ENCODE measurements at regions not wholly inside any gene's neighbourhood (a gene's known extent, or its start where the extent isn't known, plus 50 kb on each side); places are given as distances from the start of the nearest gene placed in this dataset.

DNA sequence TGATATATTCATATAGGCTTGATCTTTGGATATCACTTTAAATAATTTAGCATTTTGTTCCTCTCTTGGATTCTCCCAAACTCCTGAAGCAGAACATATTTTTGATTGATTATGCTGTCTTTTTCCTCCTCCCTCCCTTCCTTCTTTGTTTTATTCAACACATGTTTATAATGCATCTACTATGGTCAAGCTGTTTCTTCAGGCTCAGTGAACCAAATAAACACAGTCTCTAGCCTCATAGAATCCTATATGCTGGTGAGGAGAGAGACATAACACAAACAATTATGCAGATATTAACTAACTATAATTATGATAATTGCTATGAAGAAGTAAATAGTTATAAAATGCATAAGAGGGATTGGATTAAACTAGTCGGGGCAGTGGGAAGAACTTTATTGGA, 1023.6 kb upstream of the RAG2 start:
- no peak for DNase-seq (ENCODE audit: low spot score)

DNA sequence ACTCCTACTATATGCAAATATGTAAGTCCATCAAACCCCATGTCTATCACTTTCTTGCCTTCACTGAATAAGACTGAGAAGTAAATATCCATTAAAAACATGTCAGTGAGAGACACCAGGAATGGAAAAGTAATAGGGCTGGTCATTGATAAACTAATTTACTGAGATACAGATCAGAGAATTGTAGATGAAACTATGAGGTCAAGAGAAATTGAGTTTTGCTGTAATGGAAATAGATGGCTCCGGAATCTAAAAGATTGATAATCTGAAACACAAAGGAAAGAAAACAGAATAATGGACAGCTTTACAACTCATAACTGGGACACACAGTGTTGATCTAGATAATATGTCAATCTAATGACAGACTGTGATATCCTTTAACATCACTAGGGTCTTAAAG, 1018.3 kb upstream of the RAG2 start:
- DNase-seq (ENCODE audit: low spot score), result no peak

DNA sequence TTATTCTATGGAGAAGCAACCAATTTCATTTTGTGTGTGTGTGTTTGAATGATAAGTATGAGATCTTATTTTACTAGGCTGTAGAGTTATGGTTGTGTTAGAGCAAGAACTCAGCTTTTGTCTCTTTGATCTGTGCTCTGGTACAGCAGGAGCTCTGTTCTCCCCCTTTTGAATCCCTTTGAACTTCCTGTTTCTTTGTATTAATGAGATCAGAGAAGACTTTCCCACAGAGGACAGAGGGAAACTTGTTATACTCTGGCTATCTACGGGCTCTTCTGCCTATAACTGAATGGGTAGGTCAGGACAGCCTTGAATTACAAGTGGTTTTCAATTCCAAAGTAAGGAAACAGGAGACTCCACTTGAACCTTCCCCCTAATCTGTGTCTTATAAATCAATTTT, 1015.0 kb upstream of the RAG2 start:
- DNase-seq (ENCODE audit: low spot score), result no peak

DNA sequence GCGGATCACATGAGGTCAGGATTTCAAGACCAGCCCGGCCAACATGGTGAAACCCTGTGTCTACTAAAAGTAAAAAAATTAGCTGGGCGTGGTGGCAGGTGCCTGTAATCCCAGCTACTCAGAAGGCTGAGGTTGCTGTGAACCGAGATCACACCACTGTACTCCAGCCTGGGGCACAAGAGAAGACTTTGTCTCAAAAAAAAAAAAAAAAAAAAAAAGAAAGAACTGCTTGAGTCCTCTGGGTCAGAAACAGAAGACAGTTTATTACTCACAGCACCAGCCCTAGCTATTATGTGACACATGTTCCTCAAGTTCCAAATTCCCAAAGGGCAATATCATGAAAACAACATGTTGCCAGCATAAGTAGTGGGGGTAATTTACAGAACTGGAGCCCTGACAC, 1014.1 kb upstream of the RAG2 start:
- DNase-seq (ENCODE audit: low spot score), result no peak

DNA sequence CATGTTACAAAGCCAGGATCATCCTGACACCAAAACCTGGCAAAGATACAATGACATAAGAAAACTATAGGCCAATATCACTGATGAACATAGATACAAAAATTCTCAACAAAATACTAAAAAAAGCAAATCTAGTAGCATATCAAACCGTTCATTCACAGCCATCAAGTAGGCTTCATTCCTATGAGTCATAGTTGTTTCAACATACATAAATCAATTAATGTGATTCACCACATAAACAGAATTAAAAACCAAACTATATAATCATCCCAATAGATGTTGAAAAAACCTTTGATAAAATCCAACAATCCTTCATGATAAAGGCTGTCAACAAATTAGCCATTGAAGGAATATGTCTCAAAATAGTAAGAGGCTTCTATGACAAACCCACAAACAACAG, 1007.2 kb upstream of the RAG2 start:
- DNase-seq (ENCODE audit: low spot score), result no peak

DNA sequence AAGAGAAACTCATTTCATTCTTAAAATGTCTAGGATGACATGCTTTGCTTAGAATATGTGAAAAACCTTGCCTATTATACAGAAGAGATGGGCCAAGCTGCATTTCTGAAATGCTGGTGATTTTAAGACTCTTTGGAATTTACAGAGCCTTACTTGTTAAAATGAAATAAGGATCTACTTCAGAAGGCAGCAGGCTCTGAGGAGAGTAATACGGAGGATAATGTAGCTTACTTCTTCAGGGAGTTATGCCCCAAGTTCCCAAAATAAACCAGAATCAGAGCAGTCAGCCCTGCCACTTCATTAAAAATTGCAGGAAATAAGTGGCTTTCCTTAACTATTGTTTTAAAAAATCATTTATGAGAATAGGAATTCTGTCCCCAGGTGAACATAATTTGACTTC, 1000.3 kb upstream of the RAG2 start:
- DNase-seq (ENCODE audit: low spot score), result no peak

DNA sequence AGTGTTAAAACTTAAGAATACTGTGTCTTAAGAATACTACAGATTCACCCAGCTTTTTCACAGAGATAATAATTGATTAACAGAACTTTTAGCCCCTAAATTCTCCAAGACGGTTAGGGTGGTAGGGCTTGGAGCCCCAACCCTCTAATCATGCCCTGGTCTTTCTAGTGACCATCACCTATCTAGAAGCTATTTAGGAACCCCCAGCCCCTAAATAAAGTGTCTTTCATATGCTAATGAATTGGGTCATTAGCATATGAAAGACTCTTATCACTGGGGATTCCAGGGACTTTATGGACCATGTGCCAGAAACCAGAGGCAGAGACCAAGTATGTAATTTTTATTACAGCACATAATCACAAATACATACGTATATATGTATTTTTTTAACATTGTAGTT, 999.7 kb upstream of the RAG2 start:
- no peak for DNase-seq (ENCODE audit: low spot score)

DNA sequence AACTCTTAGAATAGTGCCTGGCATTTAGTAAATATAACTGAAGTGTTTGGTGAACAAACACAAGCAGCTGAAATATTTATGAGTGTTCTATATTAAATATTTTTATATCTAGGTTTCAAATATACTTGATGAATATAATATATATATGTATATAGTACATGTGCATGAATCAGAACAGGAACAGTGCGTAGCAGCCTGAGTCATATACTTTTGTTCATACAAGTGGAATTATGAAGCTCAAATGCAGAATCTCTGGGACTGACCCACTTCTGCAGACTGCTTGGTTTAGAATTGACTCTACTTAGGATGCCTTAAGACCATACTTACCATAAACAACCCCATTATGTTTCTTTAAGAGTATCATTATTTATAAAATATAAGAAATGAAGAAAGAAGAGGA, 997.8 kb upstream of the RAG2 start:
- no peak for DNase-seq (ENCODE audit: low spot score)

DNA sequence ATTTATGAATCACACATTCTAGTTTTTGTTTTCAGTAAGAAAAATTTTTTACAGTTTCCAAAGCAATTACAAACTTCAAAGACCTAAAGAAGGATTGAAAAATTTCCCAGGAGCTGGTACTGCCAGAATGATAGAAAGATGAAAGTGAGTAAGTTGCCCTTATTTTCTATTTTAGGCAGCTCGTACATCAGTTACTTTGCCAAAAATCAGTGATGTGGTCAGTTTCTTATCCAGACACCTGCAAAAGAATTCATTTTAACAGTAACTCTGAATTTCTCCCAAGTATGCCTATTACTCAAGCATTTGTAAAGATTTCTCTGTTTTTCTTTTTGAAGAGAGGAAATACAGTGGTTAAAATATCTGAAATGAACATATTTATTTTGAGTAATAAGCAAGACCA, 976.3 kb upstream of the RAG2 start:
- no peak for DNase-seq (ENCODE audit: low spot score)

DNA sequence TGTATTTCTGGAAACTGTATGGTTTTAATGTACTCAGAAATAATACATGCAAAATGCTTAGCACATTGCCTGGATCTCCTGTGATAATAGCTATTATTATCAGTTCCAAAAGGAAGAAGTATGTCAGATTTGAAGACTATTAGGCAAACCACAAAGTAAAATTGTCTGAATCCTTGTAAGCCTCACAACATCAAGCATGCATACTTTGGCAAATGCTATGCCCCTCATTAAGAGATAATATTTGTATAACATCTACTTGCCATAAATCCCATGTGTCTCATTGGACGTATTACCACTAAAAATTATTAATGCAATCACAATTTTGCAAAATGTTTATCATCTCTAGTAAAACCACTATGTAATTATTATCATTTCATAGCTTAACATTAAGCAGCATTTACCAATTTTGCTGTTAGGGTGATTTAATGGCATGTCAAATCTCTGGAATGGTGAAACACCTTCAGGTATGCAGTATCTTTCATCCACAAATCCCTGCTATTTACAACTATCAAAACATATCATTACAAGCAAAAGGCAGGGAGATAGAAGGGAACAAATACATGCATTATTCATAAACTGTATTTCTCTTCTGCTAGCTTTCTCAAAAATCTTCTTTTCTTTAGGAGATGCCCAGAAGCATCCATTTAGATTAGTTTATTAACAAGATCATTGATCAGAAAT, 974.6 kb upstream of the RAG2 start:
- no peak for DNase-seq (ENCODE audit: low spot score)

DNA sequence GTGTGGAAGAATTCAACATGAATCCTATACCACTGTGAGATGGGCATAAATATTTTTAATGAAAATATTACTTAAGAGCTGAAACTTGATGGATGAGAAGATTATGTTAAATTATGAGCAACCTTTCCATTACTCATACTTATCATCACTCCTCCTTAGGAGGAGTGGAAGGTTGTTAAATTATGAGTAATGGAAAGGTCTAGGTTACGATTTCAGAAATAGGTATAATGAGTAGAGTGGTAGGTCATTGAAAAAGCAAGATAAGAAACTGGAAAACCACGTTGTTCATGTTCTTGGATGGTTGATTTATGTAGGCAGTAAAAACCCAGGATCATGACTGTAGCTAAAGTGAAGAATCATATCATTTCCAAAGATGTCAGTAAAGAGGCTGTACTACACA, 973.2 kb upstream of the RAG2 start:
- no peak for DNase-seq (ENCODE audit: low spot score)

DNA sequence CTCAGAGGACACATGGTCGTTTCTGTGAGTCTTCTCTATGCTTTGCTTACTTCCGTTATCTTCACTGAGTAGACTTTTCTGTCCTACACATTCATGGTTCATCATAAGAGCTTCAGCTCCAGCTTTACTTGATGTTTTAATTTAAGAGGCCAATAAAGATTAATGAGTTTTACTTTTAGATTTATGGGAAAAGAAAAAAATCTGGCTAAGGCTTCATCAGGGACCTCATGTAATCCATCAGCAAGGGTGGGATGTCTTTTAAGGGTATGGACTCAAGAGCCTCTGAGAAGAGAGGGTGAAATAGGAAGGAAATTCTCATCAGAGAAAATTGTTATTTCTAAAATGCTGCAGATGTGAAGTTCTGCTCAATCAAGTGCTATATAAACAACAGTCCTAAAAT, 963.0 kb upstream of the RAG2 start:
- DNase-seq (ENCODE audit: low spot score), result no peak

DNA sequence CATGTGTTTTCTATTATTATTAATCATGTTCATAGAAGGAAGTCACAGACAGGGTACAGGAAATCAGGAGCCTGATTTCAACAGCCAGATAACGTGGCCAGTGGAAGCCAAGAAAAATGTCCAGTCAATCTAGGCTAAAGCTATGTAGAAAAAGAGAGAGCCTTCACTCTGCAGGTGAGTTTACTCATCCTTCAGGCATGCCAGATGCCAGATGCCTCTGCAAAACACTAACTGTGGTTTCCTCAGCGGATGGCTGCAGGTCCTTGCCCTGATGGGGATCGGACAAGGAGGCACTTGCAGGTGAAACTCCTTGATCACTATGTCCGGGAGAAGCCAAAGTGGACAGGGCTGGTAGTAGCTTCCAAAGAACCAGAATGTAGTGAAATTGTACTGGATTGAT, 962.3 kb upstream of the RAG2 start:
- DNase-seq (ENCODE audit: low spot score), result no peak

DNA sequence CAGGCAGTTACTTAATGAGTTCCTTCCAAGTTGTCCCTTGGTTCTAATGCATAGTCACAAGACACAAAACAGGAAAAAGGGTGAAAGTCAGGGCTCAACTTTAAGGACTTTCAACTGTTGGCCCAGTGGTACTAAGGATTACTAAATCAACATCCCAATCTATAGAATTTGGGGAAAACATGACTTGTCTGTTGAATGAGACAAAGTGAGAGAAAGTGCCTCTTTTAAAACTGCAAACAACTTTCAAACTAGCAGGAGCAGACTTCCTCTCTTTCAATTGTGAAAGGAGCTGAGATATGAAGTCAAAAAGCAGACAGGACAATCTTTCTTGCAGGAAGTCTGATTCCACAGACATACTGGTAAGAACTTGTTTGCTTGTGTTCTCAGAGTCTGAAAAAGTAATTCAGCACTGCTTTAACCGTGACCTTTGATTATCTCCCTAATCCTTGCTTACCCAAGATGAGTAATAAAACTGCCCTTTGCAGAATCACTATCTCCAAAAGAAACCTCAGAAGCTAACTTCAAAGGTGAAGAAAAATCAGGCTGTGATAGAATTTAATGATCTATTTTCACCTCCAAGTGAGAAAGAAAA, 960.7 kb upstream of the RAG2 start:
- DNase-seq (ENCODE audit: low spot score), result no peak

DNA sequence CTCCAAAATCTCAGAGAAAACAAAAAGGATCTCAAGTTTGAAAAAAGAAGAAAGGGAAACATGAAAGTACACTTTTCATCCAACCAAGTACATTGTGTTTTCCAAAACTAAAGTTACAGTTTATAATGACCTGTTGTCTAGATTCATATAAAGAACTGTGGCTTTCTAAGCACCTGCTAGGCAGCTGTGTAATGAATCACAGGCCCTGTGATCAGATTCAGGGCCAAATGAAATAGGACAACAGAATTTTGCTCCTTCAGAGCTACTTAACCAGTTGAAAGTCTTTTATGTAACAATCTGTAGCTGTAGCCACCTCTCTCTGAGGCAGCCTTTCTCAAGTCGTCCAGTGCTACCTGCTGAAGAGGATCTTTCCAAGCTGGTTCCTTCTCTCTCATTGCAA, 960.0 kb upstream of the RAG2 start:
- no peak for DNase-seq (ENCODE audit: low spot score)

DNA sequence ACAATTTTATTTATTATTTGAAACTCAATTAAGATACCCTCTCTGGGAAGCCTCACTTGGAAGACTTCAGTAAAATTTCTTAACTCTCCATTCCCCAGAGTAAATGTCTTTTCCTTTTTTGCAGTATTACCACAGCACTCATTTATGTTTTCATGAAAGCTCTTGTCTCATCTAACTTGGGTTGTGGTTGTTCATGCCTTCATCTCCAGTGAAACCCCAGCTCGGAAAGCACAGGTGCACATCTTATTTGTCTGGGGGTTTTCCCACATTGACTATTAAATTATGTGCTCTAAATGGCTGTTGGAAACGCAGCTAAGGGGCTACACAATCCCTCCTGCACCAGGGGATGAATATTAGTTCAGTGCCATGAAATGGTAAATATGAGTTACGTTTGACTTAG, 954.2 kb upstream of the RAG2 start:
- no peak for DNase-seq (ENCODE audit: low spot score)

DNA sequence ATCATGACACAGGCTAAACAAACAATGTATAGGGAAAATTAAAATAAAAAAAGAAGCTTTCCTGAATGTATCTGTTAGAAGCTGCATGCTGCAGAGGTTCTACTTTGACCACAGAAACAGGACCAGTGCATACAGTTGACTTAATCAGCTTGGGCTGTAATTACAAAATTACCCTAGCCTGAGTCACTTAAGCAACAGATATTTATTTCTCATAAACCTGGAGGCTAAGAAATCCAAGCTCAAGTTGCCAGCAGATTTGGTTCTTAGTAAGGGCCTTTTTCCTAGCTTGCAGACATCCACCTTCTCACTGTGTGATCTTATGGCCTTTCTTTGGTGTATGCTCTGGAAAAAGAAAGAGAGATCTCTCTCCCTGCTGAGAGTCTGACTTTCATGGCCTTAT, 946.5 kb upstream of the RAG2 start:
- no peak for DNase-seq (ENCODE audit: low spot score)

DNA sequence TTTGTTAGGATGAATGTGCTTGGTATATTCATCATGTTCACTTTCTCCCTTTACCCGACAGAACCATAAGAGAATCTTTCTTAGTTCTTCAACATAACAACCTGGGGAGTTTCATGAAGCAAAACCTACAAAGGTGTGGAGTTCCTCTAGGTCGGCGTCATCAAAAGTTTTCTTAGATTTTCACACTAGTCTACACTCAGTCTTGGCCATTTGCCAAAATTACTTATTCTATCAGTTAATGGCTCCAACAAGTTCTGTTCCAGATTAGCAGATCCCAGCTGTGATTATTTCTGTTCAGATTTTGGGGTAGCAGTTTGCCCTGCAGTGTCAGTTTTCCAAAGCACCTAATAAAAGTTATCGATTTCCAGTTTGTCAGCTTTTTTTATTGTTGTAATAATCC, 935.8 kb upstream of the RAG2 start:
- DNase-seq (ENCODE audit: low spot score), result no peak

DNA sequence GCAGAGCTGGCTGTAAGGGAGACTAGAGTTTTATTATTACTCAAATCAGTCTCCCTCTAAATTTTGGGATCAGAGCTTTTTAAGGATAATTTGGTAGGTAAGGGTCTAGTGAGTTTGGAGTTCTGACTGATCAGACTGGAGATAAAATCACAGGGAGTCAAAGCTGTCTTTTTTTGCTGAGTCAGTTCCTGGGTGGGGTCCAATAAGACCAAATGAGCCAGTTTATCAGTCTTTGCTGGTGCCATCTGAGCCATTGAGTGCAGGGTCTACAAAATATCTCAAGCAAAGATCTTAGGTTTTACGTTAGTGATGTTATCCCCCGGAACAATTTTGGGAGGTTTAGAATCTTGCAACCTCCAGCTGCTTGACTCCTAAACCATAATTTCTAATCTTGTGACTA, 935.1 kb upstream of the RAG2 start:
- no peak for DNase-seq (ENCODE audit: low spot score)

DNA sequence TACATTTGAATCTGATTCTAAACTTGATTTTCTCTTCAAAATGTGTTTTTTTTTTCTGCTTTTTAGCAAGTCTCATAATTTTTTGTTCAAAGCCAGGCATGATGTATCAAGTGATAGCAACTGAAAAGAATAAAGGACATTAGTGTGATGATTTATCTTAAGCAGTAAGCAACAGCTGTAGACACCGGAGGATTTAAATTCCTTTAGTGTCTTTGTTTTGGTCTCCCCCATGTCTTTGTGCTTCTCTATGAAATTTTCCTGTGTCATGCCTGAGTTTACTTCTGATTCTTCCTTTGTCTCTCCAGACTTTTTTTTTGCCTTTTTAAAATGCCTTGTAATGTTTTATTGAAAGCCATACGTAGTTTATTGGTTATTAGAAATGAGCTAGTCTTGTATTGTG, 934.2 kb upstream of the RAG2 start:
- DNase-seq (ENCODE audit: low spot score), result no peak

DNA sequence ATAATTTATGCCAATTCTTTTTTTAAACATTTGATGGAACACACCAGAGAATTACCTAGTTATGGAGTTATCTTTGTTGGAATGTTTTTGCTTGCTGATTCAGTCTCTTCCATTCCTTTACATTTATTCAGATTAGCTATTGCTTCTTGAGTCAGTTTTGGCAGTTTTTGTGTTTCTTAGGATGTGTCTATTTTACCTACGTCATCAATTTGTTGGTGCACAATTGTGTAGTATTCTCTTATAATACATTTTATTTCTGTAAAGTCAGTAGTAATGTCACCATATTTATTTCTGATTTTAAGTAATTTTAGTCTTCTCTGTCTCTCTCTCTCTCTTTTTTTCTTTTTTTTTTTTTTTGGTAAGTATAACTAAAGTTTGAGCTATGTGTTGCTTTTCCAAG, 929.5 kb upstream of the RAG2 start:
- no peak for DNase-seq (ENCODE audit: low spot score)

DNA sequence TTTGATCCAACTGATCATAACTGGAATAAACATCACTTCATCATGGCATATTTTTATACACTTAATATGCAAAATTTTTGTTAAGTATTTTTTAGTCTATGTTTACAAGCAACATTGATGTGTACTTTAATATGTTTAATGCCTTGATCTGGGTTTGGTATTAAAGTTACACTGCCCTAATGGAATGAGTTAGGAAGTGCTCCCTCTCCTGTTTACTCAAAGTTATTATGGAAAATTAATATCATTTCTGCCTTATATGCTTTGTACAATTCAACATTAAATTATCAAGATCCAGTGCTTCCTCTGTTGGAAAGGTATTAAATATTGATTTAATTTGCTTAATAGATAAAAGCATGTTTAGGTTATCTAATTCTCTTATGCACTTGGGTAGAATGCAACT, 927.3 kb upstream of the RAG2 start:
- DNase-seq (ENCODE audit: low spot score), result no peak

DNA sequence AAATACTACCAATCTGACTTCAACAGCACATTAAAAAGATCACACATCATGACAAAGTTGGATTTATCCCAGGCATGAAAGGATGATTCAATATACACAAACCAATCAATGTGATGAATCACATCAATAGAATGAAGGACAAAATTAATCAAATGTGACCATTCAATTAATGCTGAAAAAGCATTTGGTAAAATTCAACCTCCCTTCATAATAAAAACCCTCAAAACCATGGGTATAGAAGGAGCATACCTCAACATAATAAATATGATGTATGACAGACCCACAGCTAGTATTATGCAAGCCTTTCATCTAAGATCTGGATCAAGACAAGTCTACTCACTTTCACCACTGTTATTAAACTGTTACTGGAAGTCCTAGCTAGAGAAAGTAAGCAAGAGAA, 921.7 kb upstream of the RAG2 start:
- DNase-seq (ENCODE audit: low spot score), result no peak

DNA sequence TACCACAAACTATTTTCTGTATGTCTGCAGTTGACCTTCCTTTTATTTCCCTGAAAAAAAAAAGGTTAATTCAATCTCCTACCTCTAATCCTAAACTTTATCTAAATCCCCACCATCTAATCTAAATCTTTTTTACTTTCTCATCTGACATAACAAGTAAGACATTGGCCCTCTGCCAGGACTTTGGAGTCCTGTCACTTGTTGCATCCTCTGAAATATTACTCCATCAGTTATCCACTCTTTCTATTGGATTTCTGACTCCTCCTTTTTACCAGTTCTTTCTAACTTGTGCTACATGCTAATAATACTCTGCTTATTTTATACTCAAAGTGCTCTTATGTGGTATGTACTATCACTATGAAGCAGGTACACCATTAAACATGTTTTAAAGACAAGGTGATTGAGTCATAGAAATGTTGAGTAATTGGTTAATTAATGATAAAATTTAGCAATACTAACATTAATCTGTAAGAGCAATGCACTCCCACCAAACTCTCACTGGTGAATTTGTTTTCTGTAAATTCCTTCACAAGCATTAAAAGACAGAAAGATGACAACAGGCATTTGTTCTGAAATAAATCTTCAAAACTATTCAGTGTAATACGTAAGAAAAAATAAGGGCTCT, 914.2 kb upstream of the RAG2 start:
- DNase-seq (ENCODE audit: low spot score), result no peak
